ENCODE measurements at regions not wholly inside any gene's neighbourhood (a gene's known extent, or its start where the extent isn't known, plus 50 kb on each side); places are given as distances from the start of the nearest gene placed in this dataset.
"Not testable (repeated sequence)": the region's sequence is repeated elsewhere in the genome, so short reads cannot be mapped to it uniquely, and the experiment has no call there.

GRCh38 chr17:64721556-64721955 is 59.4 kb upstream of the SMURF2 start:
- not testable (repeated sequence) for DNase-seq

GRCh38 chr17:64720253-64720652 is 58.1 kb upstream of the SMURF2 start:
- DNase-seq: not testable (repeated sequence)

- not testable (repeated sequence) for DNase-seq
Measured at GRCh38 chr17:64719517-64719916, 57.4 kb upstream of the SMURF2 start.

- not testable (repeated sequence) for DNase-seq
Measured at GRCh38 chr17:64718816-64719215, 56.7 kb upstream of the SMURF2 start.

GRCh38 chr17:64718058-64718457 is 56.0 kb upstream of the SMURF2 start:
- DNase-seq: no peak

- not testable (repeated sequence) for DNase-seq
Measured at GRCh38 chr17:64716496-64716895, 54.4 kb upstream of the SMURF2 start.

GRCh38 chr17:64713786-64714185 is 51.7 kb upstream of the SMURF2 start:
- not testable (repeated sequence) for DNase-seq

- not testable (repeated sequence) for DNase-seq
Measured at GRCh38 chr17:64712557-64713351, 50.6 kb upstream of the SMURF2 start.
